ENCODE measurements at regions not wholly inside any gene's neighbourhood (a gene's known extent, or its start where the extent isn't known, plus 50 kb on each side); places are given as distances from the start of the nearest gene placed in this dataset.
"Not testable (repeated sequence)": the region's sequence is repeated elsewhere in the genome, so short reads cannot be mapped to it uniquely, and the experiment has no call there.

DNA sequence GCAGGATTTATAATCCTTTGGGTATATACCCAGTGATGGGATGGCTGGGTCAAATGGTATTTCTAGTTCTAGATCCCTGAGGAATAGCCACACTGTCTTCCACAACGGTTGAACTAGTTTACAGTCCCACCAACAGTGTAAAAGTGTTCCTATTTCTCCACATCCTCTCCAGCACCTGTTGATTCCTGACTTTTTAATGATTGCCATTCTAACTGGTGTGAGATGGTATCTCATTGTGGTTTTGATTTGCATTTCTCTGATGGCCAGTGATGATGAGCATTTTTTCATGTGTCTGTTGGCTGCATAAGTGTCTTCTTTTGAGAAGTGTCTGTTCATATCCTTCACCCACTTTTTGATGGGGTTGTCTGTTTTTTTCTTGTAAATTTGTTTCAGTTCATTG, 82.8 kb upstream of the AMOT start:
- TF ChIP-seq, protein P1, sequence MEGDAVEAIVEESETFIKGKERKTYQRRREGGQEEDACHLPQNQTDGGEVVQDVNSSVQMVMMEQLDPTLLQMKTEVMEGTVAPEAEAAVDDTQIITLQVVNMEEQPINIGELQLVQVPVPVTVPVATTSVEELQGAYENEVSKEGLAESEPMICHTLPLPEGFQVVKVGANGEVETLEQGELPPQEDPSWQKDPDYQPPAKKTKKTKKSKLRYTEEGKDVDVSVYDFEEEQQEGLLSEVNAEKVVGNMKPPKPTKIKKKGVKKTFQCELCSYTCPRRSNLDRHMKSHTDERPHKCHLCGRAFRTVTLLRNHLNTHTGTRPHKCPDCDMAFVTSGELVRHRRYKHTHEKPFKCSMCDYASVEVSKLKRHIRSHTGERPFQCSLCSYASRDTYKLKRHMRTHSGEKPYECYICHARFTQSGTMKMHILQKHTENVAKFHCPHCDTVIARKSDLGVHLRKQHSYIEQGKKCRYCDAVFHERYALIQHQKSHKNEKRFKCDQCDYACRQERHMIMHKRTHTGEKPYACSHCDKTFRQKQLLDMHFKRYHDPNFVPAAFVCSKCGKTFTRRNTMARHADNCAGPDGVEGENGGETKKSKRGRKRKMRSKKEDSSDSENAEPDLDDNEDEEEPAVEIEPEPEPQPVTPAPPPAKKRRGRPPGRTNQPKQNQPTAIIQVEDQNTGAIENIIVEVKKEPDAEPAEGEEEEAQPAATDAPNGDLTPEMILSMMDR (conservative IDR thresholded peaks at IDR 0.05; ENCODE audit: low read depth, low read length): not testable (repeated sequence)
- TF ChIP-seq EZH2 (IDR thresholded peaks at IDR 0.05; ENCODE audit: low read length, unreplicated experiment): not testable (repeated sequence)
